Frontal cortex (tissue), 3 donors: ENCODE measurements at regions not wholly inside any gene's neighbourhood (a gene's known extent, or its start where the extent isn't known, plus 50 kb on each side); places are given as distances from the start of the nearest gene placed in this dataset.

Experiments used
- DNase-seq, 2 donors: peaks; one replicate each; pipeline ENCODE4 v3.0.0; 2012; ENCODE audit warnings: low spot score in 2 of 2
- FAIRE-seq: peaks from 2 replicates; lab custom pipeline; 2012; peaks lifted over from hg19 to GRCh38; lab: Jason Lieb, UNC
- donor health status: control.
- donor health status: control.
- donor health status: control.

GRCh38 chr4:119937746-119938145, 128.9 kb downstream of the MAD2L1 start:
- no peak for FAIRE-seq
- DNase-seq, result no peak

GRCh38 chr4:119933606-119934005, 133.0 kb downstream of the MAD2L1 start:
- DNase-seq, result no peak
- FAIRE-seq, result no peak

GRCh38 chr4:119932277-119932676, 134.4 kb downstream of the MAD2L1 start:
- DNase-seq (no peak), FAIRE-seq (no peak)

GRCh38 chr4:119930546-119930945, 136.1 kb downstream of the MAD2L1 start:
- DNase-seq (no peak), FAIRE-seq (no peak)

- DNase-seq, result no peak
- FAIRE-seq, result no peak
These were observed 144.8 kb downstream of the MAD2L1 start for GRCh38 chr4:119921830-119922229.

- no peak for FAIRE-seq
- no peak for DNase-seq
These were observed 160.4 kb downstream of the MAD2L1 start for GRCh38 chr4:119906277-119906676.

- DNase-seq (no peak), FAIRE-seq (no peak)
These were observed 168.4 kb downstream of the MAD2L1 start for GRCh38 chr4:119898211-119898610.

- FAIRE-seq, result no peak
These were observed 169.4 kb downstream of the MAD2L1 start for GRCh38 chr4:119897260-119897659.

GRCh38 chr4:119894650-119895208, 171.9 kb downstream of the MAD2L1 start:
- DNase-seq, result no peak
- FAIRE-seq, result no peak

More at GRCh38 chr4:119897260-119897659, 169.4 kb downstream of the MAD2L1 start:
- no peak for DNase-seq

- no peak for DNase-seq
These were observed 192.8 kb downstream of the MAD2L1 start for GRCh38 chr4:119873794-119874325.

GRCh38 chr4:119873132-119873531, 193.5 kb downstream of the MAD2L1 start:
- FAIRE-seq (no peak), DNase-seq (no peak)

More at GRCh38 chr4:119873794-119874325, 192.8 kb downstream of the MAD2L1 start:
- FAIRE-seq, result peak; percentile 6

GRCh38 chr4:119872371-119873016, 194.2 kb downstream of the MAD2L1 start:
- FAIRE-seq, result no peak

GRCh38 chr4:119870856-119871255, 195.8 kb downstream of the MAD2L1 start:
- DNase-seq (no peak), FAIRE-seq (no peak)

More at GRCh38 chr4:119872371-119873016, 194.2 kb downstream of the MAD2L1 start:
- no peak for DNase-seq

GRCh38 chr4:119865789-119866188, 200.9 kb downstream of the MAD2L1 start:
- FAIRE-seq, result peak; percentile 31
- no peak for DNase-seq

GRCh38 chr4:119865389-119865788, 201.3 kb downstream of the MAD2L1 start:
- DNase-seq (no peak), FAIRE-seq (no peak)

- no peak for FAIRE-seq
- DNase-seq, result no peak
These were observed 204.9 kb downstream of the MAD2L1 start for GRCh38 chr4:119861731-119862130.

- FAIRE-seq, result no peak
- no peak for DNase-seq
These were observed 208.5 kb downstream of the MAD2L1 start for GRCh38 chr4:119858176-119858575.

- FAIRE-seq (no peak), DNase-seq (no peak)
These were observed 212.3 kb downstream of the MAD2L1 start for GRCh38 chr4:119854364-119854763.

- DNase-seq (no peak), FAIRE-seq (no peak)
These were observed 215.0 kb downstream of the MAD2L1 start for GRCh38 chr4:119851649-119852048.

- FAIRE-seq (no peak), DNase-seq (no peak)
These were observed 212.8 kb upstream of the PDE5A start for GRCh38 chr4:119841361-119841760.

- FAIRE-seq (no peak), DNase-seq (no peak)
These were observed 207.0 kb upstream of the PDE5A start for GRCh38 chr4:119835613-119835910.
